ENCODE measurements at regions not wholly inside any gene's neighbourhood (a gene's known extent, or its start where the extent isn't known, plus 50 kb on each side); places are given as distances from the start of the nearest gene placed in this dataset.

DNA sequence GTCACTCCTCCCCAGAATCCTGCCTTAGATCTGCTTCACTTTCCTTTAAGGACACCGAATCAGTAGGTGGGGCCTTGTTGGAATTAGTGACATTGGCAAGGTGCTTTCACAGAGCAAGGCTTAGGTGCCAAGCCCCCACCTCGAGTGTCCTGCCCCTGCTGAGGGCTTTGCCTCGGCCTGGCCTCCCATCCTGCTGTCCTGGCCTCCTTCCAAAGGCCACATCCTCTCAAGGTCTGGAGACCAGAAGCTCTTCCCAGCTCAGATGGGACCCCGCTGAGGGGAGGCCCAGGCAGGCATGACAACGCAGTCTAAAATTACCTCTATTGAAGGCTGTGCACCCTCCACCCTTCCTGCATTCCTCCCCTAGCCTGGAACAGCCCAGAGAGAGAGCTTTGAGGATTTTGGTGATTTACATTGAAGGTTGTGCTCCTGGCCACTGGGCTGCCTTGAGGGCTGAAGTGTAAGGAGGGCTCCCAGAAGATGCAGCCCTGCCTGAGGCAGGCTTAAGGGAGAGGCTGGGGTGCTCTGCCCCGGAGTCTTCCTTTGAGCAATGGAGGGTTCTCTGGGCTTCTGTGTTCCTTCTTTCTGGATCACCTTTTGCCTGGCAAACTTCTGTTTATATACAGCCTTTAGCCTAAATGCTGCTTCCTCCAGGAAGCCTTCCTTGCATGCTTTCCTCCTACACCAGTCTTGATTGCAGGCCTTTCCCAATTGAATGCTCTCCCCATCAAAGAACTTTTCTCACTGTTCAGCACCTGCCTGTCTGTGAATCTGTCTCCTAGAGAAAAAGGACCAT lies 154.4 kb downstream of the DDX1 start:
- TF ChIP-seq, protein P1, sequence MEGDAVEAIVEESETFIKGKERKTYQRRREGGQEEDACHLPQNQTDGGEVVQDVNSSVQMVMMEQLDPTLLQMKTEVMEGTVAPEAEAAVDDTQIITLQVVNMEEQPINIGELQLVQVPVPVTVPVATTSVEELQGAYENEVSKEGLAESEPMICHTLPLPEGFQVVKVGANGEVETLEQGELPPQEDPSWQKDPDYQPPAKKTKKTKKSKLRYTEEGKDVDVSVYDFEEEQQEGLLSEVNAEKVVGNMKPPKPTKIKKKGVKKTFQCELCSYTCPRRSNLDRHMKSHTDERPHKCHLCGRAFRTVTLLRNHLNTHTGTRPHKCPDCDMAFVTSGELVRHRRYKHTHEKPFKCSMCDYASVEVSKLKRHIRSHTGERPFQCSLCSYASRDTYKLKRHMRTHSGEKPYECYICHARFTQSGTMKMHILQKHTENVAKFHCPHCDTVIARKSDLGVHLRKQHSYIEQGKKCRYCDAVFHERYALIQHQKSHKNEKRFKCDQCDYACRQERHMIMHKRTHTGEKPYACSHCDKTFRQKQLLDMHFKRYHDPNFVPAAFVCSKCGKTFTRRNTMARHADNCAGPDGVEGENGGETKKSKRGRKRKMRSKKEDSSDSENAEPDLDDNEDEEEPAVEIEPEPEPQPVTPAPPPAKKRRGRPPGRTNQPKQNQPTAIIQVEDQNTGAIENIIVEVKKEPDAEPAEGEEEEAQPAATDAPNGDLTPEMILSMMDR (IDR thresholded peaks at IDR 0.05; ENCODE audit: poor library complexity, severe bottlenecking) = no peak
- TF ChIP-seq MXI1 (conservative IDR thresholded peaks at IDR 0.05; ENCODE audit: poor library complexity, severe bottlenecking) (no peak), TAF1 (IDR thresholded peaks at IDR 0.05; ENCODE audit: low read depth) (no peak), POLR2AphosphoS5 (IDR thresholded peaks at IDR 0.05) (no peak), SMC3 (conservative IDR thresholded peaks at IDR 0.05; ENCODE audit: poor library complexity) (no peak)
- TF ChIP-seq, protein P2, sequence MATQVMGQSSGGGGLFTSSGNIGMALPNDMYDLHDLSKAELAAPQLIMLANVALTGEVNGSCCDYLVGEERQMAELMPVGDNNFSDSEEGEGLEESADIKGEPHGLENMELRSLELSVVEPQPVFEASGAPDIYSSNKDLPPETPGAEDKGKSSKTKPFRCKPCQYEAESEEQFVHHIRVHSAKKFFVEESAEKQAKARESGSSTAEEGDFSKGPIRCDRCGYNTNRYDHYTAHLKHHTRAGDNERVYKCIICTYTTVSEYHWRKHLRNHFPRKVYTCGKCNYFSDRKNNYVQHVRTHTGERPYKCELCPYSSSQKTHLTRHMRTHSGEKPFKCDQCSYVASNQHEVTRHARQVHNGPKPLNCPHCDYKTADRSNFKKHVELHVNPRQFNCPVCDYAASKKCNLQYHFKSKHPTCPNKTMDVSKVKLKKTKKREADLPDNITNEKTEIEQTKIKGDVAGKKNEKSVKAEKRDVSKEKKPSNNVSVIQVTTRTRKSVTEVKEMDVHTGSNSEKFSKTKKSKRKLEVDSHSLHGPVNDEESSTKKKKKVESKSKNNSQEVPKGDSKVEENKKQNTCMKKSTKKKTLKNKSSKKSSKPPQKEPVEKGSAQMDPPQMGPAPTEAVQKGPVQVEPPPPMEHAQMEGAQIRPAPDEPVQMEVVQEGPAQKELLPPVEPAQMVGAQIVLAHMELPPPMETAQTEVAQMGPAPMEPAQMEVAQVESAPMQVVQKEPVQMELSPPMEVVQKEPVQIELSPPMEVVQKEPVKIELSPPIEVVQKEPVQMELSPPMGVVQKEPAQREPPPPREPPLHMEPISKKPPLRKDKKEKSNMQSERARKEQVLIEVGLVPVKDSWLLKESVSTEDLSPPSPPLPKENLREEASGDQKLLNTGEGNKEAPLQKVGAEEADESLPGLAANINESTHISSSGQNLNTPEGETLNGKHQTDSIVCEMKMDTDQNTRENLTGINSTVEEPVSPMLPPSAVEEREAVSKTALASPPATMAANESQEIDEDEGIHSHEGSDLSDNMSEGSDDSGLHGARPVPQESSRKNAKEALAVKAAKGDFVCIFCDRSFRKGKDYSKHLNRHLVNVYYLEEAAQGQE (IDR thresholded peaks at IDR 0.05; ENCODE audit: borderline replicate concordance) = no peak
